GF-D8 (cell line): ENCODE measurements at regions not wholly inside any gene's neighbourhood (a gene's known extent, or its start where the extent isn't known, plus 50 kb on each side); places are given as distances from the start of the nearest gene placed in this dataset.
"Not testable (repeated sequence)": the region's sequence is repeated elsewhere in the genome, so short reads cannot be mapped to it uniquely, and the experiment has no call there.

ENCODE experiments used
- DNase-seq: peaks from one replicate; lab custom pipeline; 2025; lab: John Stamatoyannopoulos, UW

- DNase-seq, result no peak
Observed at GRCh38 chr5:13218518-13218917, 726.0 kb downstream of the DNAH5 start.

GRCh38 chr5:13217636-13218035 is 726.9 kb downstream of the DNAH5 start:
- DNase-seq, result no peak

DNA sequence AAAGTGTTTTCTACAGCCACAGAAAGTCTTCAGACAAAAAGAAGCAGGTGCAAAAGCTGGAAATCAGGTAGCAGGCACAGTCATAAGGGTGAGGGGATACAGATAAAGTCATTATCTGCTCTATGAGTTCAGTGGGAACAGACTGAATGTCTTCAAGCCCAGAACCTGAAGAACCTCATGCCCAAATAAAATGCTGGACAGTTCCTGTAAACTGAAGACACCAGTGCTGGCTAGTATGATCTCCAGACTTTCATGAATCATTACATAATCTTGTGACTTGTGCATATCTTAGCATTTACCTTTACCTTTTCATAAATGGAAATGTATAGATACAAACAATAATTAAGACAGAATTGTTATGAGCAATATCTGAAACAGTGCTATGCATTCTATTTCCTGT is 728.7 kb downstream of the DNAH5 start:
- DNase-seq, result no peak

DNA sequence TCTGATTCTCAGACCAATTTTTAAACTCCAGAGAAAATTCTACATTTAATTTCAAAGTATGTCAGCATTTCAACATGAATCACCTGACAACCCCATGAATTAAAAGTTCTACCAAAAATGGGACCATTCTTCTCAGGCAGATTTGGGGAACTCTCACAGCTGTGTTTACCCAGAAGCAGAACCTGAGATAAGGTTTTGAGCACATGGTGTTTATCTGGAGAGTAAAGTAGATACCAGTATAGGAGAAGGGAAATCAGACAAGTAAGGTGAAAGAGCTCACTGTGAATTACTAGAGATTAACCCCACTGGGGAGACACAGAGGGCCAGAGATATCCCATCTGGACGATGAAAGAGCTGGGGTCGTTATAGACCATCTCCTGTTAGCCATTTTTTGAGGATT is 729.1 kb downstream of the DNAH5 start:
- DNase-seq, result no peak

DNA sequence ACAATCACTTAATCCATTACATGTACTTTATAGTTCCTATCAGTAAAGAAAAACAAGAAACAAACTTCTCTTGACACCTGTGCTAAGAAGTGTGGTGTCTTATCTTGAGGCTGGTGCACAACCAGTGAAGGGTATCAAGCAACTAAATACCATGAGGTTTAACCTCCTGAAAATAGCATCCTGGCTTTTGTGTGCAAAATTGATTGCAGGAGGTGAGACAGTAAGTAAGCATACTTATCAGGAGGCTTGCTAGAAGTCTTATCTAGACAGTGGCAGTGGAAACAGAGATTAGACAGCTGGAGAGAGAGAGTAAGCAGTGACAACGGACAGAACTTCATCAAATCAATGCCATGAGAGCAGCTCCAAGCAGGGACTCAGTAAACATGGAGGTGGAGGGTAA is 730.3 kb downstream of the DNAH5 start:
- no peak for DNase-seq

- DNase-seq, result no peak
Observed at GRCh38 chr5:13212886-13213285, 731.6 kb downstream of the DNAH5 start.

- DNase-seq, result no peak
Observed at GRCh38 chr5:13211064-13211463, 733.4 kb downstream of the DNAH5 start.

DNA sequence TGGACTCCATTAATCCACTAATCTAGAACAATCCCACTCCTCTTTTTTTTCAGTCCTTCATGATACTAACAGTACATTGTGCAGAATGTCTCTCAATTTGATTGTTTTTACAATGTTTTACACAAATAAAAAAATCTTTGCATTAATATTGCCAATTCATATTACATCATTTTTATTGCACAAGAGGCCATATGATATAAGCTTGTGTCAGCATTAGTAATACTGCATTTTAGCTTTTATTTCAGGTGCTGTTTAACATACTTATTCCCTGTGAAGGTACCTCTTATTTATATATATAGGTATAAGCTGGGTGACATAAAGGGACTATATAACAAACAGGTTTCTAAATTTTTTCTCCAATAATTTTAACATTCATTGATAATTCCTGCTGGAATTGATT is 737.4 kb downstream of the DNAH5 start:
- no peak for DNase-seq

GRCh38 chr5:13201022-13201421 is 743.5 kb downstream of the DNAH5 start:
- no peak for DNase-seq

GRCh38 chr5:13198226-13198625 is 746.3 kb downstream of the DNAH5 start:
- not testable (repeated sequence) for DNase-seq

GRCh38 chr5:13189532-13189931 is 755.0 kb downstream of the DNAH5 start:
- DNase-seq, result no peak

GRCh38 chr5:13188371-13188770 is 756.1 kb downstream of the DNAH5 start:
- DNase-seq, result no peak

GRCh38 chr5:13187186-13187585 is 757.3 kb downstream of the DNAH5 start:
- no peak for DNase-seq

- DNase-seq, result no peak
Observed at GRCh38 chr5:13186177-13186576, 758.3 kb downstream of the DNAH5 start.

DNA sequence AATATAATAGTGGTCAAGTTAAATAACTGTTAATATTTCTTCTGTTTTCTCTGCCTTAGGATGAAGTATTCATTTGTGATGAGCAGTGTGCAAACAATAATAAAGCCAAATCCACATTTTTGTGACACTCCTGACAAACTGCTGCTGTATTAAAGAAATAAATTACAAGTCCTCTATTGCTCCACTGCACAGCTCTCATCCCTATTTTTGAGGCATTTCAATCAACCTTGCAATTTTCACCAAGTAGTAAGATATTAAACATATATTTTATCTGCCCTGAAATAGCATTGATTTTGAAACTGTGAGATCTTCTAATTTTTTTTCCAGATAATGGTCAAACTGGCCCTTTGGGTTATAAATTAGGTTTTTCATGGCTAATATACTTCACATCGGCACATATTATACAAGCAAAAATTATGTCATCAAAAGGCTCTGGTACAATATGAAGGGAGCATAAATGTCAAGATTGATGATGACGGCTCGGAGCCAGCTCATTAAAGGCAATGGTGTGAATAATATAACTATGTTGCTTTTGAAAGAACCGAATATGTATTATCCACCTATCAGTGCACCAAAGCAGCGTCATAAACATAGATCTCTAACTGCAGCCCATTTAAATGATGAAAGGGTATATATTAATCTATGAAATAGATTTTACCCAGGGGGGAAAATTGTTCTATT is 764.9 kb downstream of the DNAH5 start:
- DNase-seq, result no peak

DNA sequence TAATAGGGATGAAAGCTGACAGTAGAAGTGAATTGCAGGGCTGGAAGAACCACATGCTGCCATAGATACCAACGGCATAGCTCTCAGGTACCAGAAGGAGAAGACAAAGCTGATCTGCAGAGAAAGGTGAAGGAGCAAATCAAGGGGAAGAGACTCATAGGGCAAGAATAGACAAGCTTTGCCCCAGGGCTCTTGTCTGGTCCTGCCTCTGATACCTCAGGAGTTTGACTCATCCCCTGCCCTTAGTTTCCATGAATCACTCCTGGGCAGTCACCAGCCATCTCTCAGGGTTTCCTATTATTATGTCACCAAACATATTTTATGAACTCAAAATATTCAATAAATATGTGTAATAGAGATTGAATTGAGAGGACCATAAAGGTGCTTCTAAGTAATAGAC is 800.9 kb downstream of the DNAH5 start:
- no peak for DNase-seq

GRCh38 chr5:13143214-13143613 is 801.3 kb downstream of the DNAH5 start:
- no peak for DNase-seq

DNA sequence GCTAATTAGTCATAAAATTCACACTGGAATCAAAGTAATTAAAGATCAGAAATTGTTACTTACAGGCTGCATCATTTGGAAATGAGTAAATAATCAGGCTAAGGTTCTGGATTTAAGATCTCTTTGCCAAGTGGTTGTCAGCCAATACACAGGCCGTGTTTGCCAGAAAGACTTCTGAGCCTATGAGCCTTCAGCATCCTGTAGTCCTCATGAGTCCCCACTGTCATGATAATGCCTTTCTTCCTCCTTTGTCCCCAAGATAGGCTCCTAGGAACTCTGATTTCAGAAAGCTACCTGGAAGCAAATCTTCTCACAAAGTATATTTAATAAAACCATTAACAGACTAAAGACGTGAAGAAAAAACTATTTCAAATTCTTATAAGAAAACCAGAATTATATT is 810.5 kb downstream of the DNAH5 start:
- no peak for DNase-seq

- no peak for DNase-seq
Observed at GRCh38 chr5:13115476-13115875, 829.0 kb downstream of the DNAH5 start.

DNA sequence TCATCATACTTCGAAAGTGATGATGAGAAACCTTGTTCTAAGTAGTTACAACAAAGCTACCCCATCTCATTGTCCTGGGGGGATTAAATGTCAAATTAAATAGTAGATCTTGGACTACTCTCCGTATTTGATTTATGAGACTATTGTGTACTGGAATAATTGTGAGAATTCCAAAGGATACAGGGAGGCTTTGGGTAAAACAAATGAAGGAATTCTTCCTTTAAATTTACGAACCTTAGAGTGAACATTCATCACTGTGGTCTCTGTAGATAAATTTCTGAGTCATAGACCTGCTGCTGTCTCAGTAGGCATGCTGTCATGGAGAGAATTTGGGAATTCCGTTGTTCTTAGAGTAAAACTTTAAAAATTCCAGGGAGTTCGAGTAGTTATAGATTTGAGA is 836.2 kb downstream of the DNAH5 start:
- DNase-seq, result no peak

DNA sequence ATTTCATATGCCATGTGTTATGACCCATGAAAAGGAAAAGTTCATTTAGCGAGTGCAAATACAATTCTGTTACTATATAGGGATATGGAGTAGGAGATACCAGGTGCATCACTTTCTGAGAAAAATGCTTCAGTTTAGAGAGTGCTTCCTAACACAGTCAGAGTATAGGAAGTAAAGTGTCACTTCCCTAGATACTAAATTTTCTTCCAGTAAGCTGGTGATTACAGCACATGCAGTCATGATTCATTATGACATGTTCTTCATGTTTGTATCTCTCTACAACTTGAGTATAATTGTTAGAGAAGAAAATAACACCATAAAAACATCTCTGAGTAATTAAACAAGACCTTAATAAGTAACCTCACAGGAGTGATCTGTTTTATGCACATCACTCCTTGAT is 837.0 kb downstream of the DNAH5 start:
- DNase-seq, result no peak

- DNase-seq, result no peak
Observed at GRCh38 chr5:13081116-13081515, 863.4 kb downstream of the DNAH5 start.

- not testable (repeated sequence) for DNase-seq
Observed at GRCh38 chr5:13072936-13073335, 871.6 kb downstream of the DNAH5 start.

- no peak for DNase-seq
Observed at GRCh38 chr5:13063088-13063487, 881.4 kb downstream of the DNAH5 start.
